GM19324 (cell line): ENCODE measurements at regions not wholly inside any gene's neighbourhood (a gene's known extent, or its start where the extent isn't known, plus 50 kb on each side); places are given as distances from the start of the nearest gene placed in this dataset.

Source experiments
- ATAC-seq: cut with Tn5 transposase; IDR thresholded peaks from one replicate; pipeline ENCODE4 v1.9.1; 2021; ENCODE audit warnings: mild to moderate bottlenecking, moderate library complexity; ENCODE audit not compliant: unreplicated experiment, low FRiP score

DNA sequence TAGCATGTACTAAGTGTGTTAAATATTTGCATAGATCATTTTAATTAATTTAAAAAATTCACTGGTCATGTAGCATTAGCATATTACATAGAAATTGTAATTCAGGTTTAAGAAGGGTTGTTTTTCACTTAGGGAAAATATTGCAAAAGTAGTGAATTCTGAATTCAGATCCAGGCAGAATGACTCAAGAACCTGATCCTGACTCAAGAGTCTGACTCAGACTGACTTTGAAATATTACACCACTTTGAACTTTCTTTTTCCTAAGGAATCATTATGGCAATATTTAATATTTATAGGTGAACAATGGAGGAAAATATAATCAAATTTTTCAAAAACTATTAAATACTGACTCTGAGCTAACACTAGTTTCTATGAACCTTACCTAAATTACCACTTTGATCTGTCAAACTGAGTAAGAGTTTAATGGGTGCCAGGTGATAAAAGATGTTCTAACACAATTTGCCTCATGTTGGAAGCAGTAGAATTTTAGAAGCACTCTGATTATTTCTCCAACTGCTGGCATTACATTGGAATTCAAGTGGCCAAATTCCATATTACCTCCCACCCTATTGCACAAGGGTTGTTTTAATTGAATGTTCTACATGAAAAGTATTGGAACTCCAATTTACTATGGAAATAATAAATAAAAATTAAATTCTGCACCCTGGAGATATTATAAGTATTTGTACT is 261.6 kb downstream of the SLITRK1 start:
- ATAC-seq: no peak

DNA sequence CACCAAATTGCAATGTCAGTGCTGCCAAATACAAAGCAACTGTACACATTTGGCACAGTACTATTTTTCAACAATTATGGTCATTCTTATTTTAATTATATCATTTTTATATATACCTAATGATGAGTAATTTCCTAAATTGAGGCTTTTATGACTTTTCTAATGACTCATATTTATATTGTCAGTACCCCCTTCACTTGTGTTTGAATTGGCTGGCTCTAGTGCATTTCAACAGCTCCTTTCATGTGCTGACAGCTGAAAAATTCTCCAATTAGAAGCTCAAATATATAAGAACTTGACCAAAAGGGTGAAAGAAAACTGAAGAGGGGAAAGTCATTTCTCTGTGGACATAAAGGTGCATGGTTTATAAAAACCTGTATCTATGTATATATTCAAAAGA is 263.3 kb downstream of the SLITRK1 start:
- ATAC-seq: no peak

GRCh38 chr13:83613524-83613923 is 268.8 kb downstream of the SLITRK1 start:
- ATAC-seq: no peak

- no peak for ATAC-seq
Observed at GRCh38 chr13:83601539-83601938, 280.7 kb downstream of the SLITRK1 start.

DNA sequence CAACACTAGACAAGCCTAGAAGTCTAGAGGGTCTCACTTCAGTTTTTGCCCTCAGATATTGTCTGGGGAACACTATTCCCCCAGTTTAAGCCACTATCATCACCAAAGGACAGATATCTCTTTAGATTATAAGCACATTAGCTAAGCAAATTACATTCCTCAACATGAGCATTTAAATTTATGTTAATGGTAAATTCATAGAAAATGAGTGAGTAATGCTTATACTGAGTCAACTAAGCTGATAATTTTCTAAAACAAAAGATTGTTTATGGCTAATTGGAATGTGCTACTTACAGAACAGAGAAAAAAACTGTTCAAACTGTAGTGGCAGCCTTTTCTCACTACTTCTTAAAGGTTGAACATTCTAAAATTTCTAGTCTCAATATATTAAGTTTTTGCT is 290.2 kb downstream of the SLITRK1 start:
- ATAC-seq: no peak

GRCh38 chr13:83589814-83590213 is 292.5 kb downstream of the SLITRK1 start:
- ATAC-seq: no peak

GRCh38 chr13:83577183-83577582 is 305.1 kb downstream of the SLITRK1 start:
- no peak for ATAC-seq

DNA sequence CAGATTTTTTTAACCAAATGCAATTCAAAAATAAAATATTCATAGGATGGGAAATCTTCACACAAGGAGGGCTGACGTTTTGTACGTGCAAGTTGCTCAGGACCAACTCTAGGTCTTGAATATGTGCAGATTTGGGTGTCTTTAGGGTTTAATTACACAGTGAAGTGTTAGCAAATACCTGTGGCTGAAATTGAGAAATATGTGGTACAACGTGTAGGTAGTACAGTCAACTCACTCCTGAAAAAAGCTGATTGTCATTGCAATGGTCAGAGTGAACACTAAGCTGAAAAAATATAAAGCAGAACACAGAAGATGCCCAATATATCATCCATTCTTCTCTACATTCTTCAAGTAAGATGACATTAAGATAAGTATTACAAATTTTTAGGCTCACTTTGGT is 314.3 kb downstream of the SLITRK1 start:
- no peak for ATAC-seq

GRCh38 chr13:83563499-83563898 is 318.8 kb downstream of the SLITRK1 start:
- ATAC-seq: no peak

- ATAC-seq: no peak
Observed at GRCh38 chr13:83557845-83558244, 324.4 kb downstream of the SLITRK1 start.

- ATAC-seq: no peak
Observed at GRCh38 chr13:83549671-83550070, 332.6 kb downstream of the SLITRK1 start.

DNA sequence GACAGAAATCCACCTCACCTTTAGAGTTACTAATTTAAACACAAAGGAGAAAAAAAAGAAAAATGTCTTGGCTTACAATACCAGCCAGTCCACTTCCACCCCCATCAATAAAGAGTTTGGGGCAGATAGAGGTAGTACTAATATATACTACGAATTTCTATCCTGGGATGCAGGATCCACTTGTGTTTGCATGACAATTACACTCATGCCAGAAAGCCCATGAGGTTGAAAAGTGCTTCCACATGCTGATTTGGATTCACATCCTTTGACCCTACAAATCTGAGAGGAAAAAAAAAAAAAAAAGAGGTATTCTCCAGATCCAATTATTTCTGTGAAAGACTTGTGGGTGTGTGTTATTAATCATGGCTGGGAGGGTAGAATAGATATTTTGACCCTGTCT is 335.2 kb downstream of the SLITRK1 start:
- no peak for ATAC-seq

DNA sequence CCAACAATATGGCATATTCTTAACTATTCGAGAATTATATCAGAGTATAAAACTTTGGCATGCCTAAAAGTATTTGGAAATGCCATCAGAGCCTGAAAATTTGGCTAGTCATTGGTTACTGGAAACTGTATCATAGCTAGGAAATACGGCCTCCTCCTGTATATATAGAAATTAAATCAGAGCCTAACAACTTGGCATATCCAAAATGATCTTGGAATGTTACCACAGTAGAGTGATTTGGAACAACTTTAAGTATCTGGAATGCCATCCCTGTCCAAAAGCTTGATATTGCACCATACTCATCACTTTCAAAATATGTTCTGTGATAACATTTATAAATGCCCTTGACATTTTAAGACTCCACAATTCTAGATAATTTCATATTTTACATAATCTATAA is 335.8 kb downstream of the SLITRK1 start:
- no peak for ATAC-seq

DNA sequence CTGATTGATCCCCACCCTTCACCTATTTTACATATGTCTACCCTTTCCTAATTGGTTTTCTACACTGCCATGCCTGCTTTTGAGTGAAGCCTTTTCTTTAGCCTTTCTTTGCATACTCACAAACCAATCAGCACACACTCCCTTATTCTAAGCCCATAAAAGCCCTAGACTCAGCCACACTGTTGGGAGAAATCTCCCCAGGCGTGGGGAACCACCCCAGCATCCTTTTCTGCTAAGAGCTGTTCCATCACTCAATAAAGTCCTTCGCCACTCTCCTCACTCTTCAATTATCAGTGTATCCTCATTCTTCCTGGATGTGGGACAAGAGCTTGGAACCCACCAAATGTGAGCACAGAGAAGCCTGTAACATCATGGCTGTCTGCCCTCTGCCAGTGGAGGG is 343.6 kb downstream of the SLITRK1 start:
- no peak for ATAC-seq

GRCh38 chr13:83536941-83537340 is 345.3 kb downstream of the SLITRK1 start:
- no peak for ATAC-seq

DNA sequence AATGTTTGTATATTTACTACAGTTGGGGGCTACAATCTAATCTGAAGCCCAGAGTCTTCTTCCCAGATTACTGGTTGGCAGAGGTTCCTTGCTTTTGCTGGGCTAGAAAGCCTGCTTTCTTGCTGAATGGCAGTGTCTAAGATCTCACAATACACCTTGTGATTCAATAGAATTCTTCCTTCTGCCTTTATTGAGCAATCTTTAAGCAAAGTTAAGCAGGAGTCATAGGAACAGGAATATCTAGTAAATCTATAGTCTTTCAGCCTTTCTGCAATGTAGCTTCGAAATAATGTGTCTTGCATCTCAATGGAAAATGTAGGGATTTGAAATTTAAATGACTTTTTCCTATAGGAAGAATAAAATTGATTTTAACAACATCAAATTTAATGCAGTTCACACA is 346.1 kb downstream of the SLITRK1 start:
- ATAC-seq: no peak

GRCh38 chr13:83532809-83533208 is 349.5 kb downstream of the SLITRK1 start:
- ATAC-seq: no peak

- no peak for ATAC-seq
Observed at GRCh38 chr13:83531022-83531421, 351.3 kb downstream of the SLITRK1 start.

GRCh38 chr13:83516781-83517180 is 365.5 kb downstream of the SLITRK1 start:
- ATAC-seq: no peak

GRCh38 chr13:83515268-83516015 is 366.8 kb downstream of the SLITRK1 start:
- no peak for ATAC-seq

GRCh38 chr13:83508771-83509301 is 373.4 kb downstream of the SLITRK1 start:
- ATAC-seq: no peak

- ATAC-seq: no peak
Observed at GRCh38 chr13:83503424-83503823, 378.9 kb downstream of the SLITRK1 start.
